H9 (cell line): ENCODE measurements at regions not wholly inside any gene's neighbourhood (a gene's known extent, or its start where the extent isn't known, plus 50 kb on each side); places are given as distances from the start of the nearest gene placed in this dataset.

Experiments used
- DNase-seq: peaks from one replicate; pipeline ENCODE4 v3.0.0-alpha.2; 2017
- H2AFZ ChIP-seq: one replicate; pipeline ENCODE4 v1.6.1; 2013; ENCODE audit warnings: mild to moderate bottlenecking, low read length, control low read depth, moderate library complexity
- H2AK5ac ChIP-seq: 2 replicates; pipeline ENCODE4 v1.6.1; 2013; ENCODE audit warnings: low read length, control low read depth, mixed read lengths; ENCODE audit not compliant: insufficient read length
- H2BK120ac ChIP-seq: one replicate; pipeline ENCODE4 v1.6.1; 2013; ENCODE audit warnings: low read depth, mild to moderate bottlenecking, low read length, control low read depth, inconsistent platforms; ENCODE audit not compliant: poor library complexity, severe bottlenecking
- H2BK12ac ChIP-seq: 2 replicates; pipeline ENCODE4 v1.6.1; 2013; ENCODE audit warnings: low read length, control low read depth, mixed read lengths, low read depth; ENCODE audit not compliant: insufficient read length
- H2BK15ac ChIP-seq: 2 replicates; pipeline ENCODE4 v1.6.1; 2013; ENCODE audit warnings: low read depth, low read length, control low read depth
- H2BK20ac ChIP-seq: one replicate; pipeline ENCODE4 v1.6.1; 2013; ENCODE audit warnings: low read depth, mild to moderate bottlenecking, low read length, control low read depth, inconsistent platforms; ENCODE audit not compliant: poor library complexity, severe bottlenecking
- H2BK5ac ChIP-seq: 2 replicates; pipeline ENCODE4 v1.6.1; 2013; ENCODE audit warnings: low read length, control low read depth, mixed read lengths; ENCODE audit not compliant: insufficient read length
- H3K14ac ChIP-seq: 2 replicates; pipeline ENCODE4 v1.6.1; 2013; ENCODE audit warnings: low read length, control low read depth; ENCODE audit not compliant: insufficient read depth
- H3K18ac ChIP-seq: 2 replicates; pipeline ENCODE4 v1.6.1; 2013; ENCODE audit warnings: low read depth, mild to moderate bottlenecking, mixed read lengths, low read length, control low read depth; ENCODE audit not compliant: insufficient read length
- H3K23ac ChIP-seq: 2 replicates; pipeline ENCODE4 v1.6.1; 2013; ENCODE audit warnings: low read length, control low read depth, mixed read lengths, low read depth; ENCODE audit not compliant: insufficient read length
- H3K23me2 ChIP-seq: 2 replicates; pipeline ENCODE4 v1.6.1; 2013; ENCODE audit warnings: low read depth, mild to moderate bottlenecking, mixed read lengths, low read length, control low read depth; ENCODE audit not compliant: insufficient read length, poor library complexity, severe bottlenecking
- H3K27ac ChIP-seq: 2 replicates; pipeline ENCODE4 v1.5.1; 2013; ENCODE audit warnings: low read length, control low read depth, mixed read lengths, low read depth; ENCODE audit not compliant: insufficient read length
- H3K27me3 ChIP-seq: 2 replicates; pipeline ENCODE4 v1.6.1; 2013; ENCODE audit warnings: low read length, control low read depth, inconsistent platforms; ENCODE audit not compliant: insufficient read depth
- H3K4ac ChIP-seq: 2 replicates; pipeline ENCODE4 v1.6.1; 2013; ENCODE audit warnings: low read depth, mild to moderate bottlenecking, control low read depth, inconsistent platforms, low read length, moderate library complexity
- H3K4me1 ChIP-seq: 2 replicates; pipeline ENCODE4 v1.6.1; 2013; ENCODE audit warnings: low read length, control low read depth, inconsistent platforms; ENCODE audit not compliant: insufficient read depth
- H3K4me2 ChIP-seq: 2 replicates; pipeline ENCODE4 v1.6.1; 2013; ENCODE audit warnings: low read length, control low read depth, mixed read lengths; ENCODE audit not compliant: insufficient read length, insufficient read depth
- H3K56ac ChIP-seq: 2 replicates; pipeline ENCODE4 v1.6.1; 2013; ENCODE audit warnings: low read depth, mild to moderate bottlenecking, mixed read lengths, low read length, control low read depth; ENCODE audit not compliant: insufficient read length
- H3K79me1 ChIP-seq: 2 replicates; pipeline ENCODE4 v1.6.1; 2013; ENCODE audit warnings: low read depth, mild to moderate bottlenecking, moderate library complexity, low read length, control low read depth, inconsistent platforms; ENCODE audit not compliant: insufficient read depth, poor library complexity, severe bottlenecking
- H3K79me2 ChIP-seq: 2 replicates; pipeline ENCODE4 v1.6.1; 2013; ENCODE audit warnings: low read length, control low read depth, inconsistent platforms; ENCODE audit not compliant: insufficient read depth
- H3K9ac ChIP-seq: 2 replicates; pipeline ENCODE4 v1.6.1; 2013; ENCODE audit warnings: low read length, control low read depth, mixed read lengths; ENCODE audit not compliant: insufficient read length; ENCODE audit errors: extremely low read depth
- H3K9me3 ChIP-seq: one replicate; pipeline ENCODE4 v1.6.1; 2013; ENCODE audit warnings: low read depth, low read length, inconsistent platforms; ENCODE audit not compliant: control insufficient read depth
- H3T11ph ChIP-seq: one replicate; pipeline ENCODE4 v1.6.1; 2013; ENCODE audit warnings: mild to moderate bottlenecking, low read length, control low read depth, inconsistent platforms
- H4K20me1 ChIP-seq: one replicate; pipeline ENCODE4 v1.6.1; 2013; ENCODE audit not compliant: control insufficient read depth, insufficient read length, insufficient read depth
- H4K5ac ChIP-seq: 2 replicates; pipeline ENCODE4 v1.6.1; 2013; ENCODE audit warnings: low read depth, mild to moderate bottlenecking, mixed read lengths, low read length, control low read depth; ENCODE audit not compliant: insufficient read length
- H4K8ac ChIP-seq: replicated peaks from 2 replicates; pipeline ENCODE4 v1.6.1; 2013; ENCODE audit warnings: low read length, control low read depth, mixed read lengths, low read depth; ENCODE audit not compliant: insufficient read length
- H4K91ac ChIP-seq: 2 replicates; pipeline ENCODE4 v1.6.1; 2013; ENCODE audit warnings: low read depth, mild to moderate bottlenecking, moderate library complexity, mixed read lengths, low read length, control low read depth; ENCODE audit not compliant: insufficient read length
- H3K27ac Mint-ChIP-seq, 3 experiments: 2 replicates in 2 of 3; 3 replicates in 1 of 3; pipeline ENCODE4 v1.8.0; 2020 to 2021; ENCODE audit warnings: mixed read lengths in 3 of 3, mild to moderate bottlenecking in 1 of 3, moderate library complexity in 1 of 3
- H3K27me3 Mint-ChIP-seq: 2 replicates; pipeline ENCODE4 v1.8.0; 2021; ENCODE audit warnings: low read depth, mild to moderate bottlenecking, moderate library complexity, mixed read lengths
- H3K36me3 Mint-ChIP-seq, 3 experiments: 2 replicates in 2 of 3; 3 replicates in 1 of 3; pipeline ENCODE4 v1.8.0; 2020 to 2021; ENCODE audit warnings: low read depth in 3 of 3, mixed read lengths in 3 of 3; ENCODE audit not compliant: insufficient read depth in 1 of 3
- H3K4me1 Mint-ChIP-seq, 2 experiments: 2 replicates each; pipeline ENCODE4 v1.8.0; 2020; ENCODE audit warnings: mixed read lengths in 2 of 2
- H3K4me3 Mint-ChIP-seq, 2 experiments: 2 replicates in 1 of 2; 3 replicates in 1 of 2; pipeline ENCODE4 v1.8.0; 2020 to 2021; ENCODE audit warnings: mild to moderate bottlenecking in 2 of 2, mixed read lengths in 2 of 2, moderate library complexity in 1 of 2
- H3K9me3 Mint-ChIP-seq, 2 experiments: 2 replicates in 1 of 2; 3 replicates in 1 of 2; pipeline ENCODE4 v1.8.0; 2020; ENCODE audit warnings: mild to moderate bottlenecking in 2 of 2, mixed read lengths in 2 of 2, moderate library complexity in 1 of 2
- WGBS: extraction: QIAGEN DNeasy Blood & Tissue Kit; methylation state at CpG from one replicate; pipeline ENCODE4 v1.1.7; 2013; ENCODE audit warnings: missing lambda C conversion rate, low lambda C conversion rate, mixed read lengths; ENCODE audit not compliant: insufficient read length; ENCODE audit errors: extremely low coverage; 5-methylcytosine and 5-hydroxymethylcytosine counted together
- TF ChIP-seq, protein P1 (sequence below): fragments of 200-600 bp; sonication (generic); conservative IDR thresholded peaks from 3 replicates; pipeline ENCODE4 v1.8.0; 2021; ENCODE audit warnings: antibody characterized with exemption, mild to moderate bottlenecking

DNA sequence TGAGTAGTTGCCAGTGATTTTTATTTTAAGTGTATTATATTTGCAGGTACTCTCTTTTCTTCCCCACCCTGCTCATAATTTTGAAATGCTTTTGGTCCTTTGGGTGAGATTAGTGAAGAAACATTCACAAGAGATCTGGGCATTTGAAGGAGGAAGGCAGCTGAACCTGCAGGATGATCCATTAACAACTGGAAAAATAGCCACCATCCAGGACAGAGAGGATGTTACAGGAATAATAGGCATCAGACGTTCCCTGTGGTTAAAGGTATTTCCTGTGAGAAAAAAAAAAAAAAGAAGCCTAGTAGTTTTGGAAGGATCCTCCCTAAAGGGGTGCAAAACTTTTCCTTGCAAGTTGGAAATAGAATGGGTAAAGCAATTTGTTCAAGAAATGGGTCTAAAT, 145.3 kb downstream of the SLC38A4 start:
- Mint-ChIP-seq H3K36me3 (peaks cover 6 to 16% (median 12%) of the 10 kb centered on the region in 3 experiments), H3K9me3 (peaks cover 9 to 27% of the 10 kb centered on the region in 2 experiments), H3K4me3 (no peak overlapping the region), H3K4me1 (peaks cover 14 to 32% of the 10 kb centered on the region in 2 experiments), H3K27ac (peak overlapping the region in 1 of 3 experiments; percentile 17; a peak in 1 of 7 replicates), H3K27me3 (no peaks in the 10 kb centered on the region)
- no peak overlapping the region for H4K5ac ChIP-seq
- no peak overlapping the region for H3K9ac ChIP-seq
- no peak overlapping the region for H2AFZ ChIP-seq
- H3K14ac ChIP-seq = no peak overlapping the region
- H3K23me2 ChIP-seq = no peaks in the 10 kb centered on the region
- H2BK5ac ChIP-seq = no peak overlapping the region
- H3K56ac ChIP-seq = no peak overlapping the region
- H4K20me1 ChIP-seq = no peaks in the 10 kb centered on the region
- DNase-seq = no peak
- no peak overlapping the region for H4K8ac ChIP-seq
- no peak overlapping the region for H2BK12ac ChIP-seq
- no peak overlapping the region for H3K18ac ChIP-seq
- H2BK120ac ChIP-seq = no peak overlapping the region
- H3K27ac ChIP-seq = no peak overlapping the region
- no peak overlapping the region for H4K91ac ChIP-seq
- H3K23ac ChIP-seq = no peak overlapping the region
- H3K79me1 ChIP-seq = no peaks in the 10 kb centered on the region
- H3T11ph ChIP-seq = no peak overlapping the region
- no peak overlapping the region for H2BK20ac ChIP-seq
- H3K9me3 ChIP-seq = no peaks in the 10 kb centered on the region
- no peak overlapping the region for H3K4me2 ChIP-seq
- H3K79me2 ChIP-seq = no peaks in the 10 kb centered on the region
- H2AK5ac ChIP-seq = no peak overlapping the region
- no CpG with 5 or more reads among the region's 1 CpG for WGBS
- H3K4ac ChIP-seq = no peak overlapping the region
- H3K27me3 ChIP-seq = no peaks in the 10 kb centered on the region
- TF ChIP-seq, protein P1, sequence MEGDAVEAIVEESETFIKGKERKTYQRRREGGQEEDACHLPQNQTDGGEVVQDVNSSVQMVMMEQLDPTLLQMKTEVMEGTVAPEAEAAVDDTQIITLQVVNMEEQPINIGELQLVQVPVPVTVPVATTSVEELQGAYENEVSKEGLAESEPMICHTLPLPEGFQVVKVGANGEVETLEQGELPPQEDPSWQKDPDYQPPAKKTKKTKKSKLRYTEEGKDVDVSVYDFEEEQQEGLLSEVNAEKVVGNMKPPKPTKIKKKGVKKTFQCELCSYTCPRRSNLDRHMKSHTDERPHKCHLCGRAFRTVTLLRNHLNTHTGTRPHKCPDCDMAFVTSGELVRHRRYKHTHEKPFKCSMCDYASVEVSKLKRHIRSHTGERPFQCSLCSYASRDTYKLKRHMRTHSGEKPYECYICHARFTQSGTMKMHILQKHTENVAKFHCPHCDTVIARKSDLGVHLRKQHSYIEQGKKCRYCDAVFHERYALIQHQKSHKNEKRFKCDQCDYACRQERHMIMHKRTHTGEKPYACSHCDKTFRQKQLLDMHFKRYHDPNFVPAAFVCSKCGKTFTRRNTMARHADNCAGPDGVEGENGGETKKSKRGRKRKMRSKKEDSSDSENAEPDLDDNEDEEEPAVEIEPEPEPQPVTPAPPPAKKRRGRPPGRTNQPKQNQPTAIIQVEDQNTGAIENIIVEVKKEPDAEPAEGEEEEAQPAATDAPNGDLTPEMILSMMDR = no peak
- H2BK15ac ChIP-seq = no peak overlapping the region
- H3K4me1 ChIP-seq = 0 out of 2 replicates have a peak, but pooled peaks cover 7% of the 10 kb centered on the region
